Nephron (organoid): ENCODE measurements at regions not wholly inside any gene's neighbourhood (a gene's known extent, or its start where the extent isn't known, plus 50 kb on each side); places are given as distances from the start of the nearest gene placed in this dataset.

Source experiments
- H3K27ac Mint-ChIP-seq, 3 experiments: 2 replicates each; pipeline ENCODE4 v1.8.0; 2020; ENCODE audit warnings: mixed read lengths in 3 of 3, mild to moderate bottlenecking in 2 of 3, moderate library complexity in 1 of 3
- H3K27me3 Mint-ChIP-seq: 2 replicates; pipeline ENCODE4 v1.8.0; 2021; ENCODE audit warnings: low read depth, mild to moderate bottlenecking, moderate library complexity, mixed read lengths
- H3K36me3 Mint-ChIP-seq: 2 replicates; pipeline ENCODE4 v1.8.0; 2020; ENCODE audit warnings: low read depth, mixed read lengths
- H3K4me1 Mint-ChIP-seq: 2 replicates; pipeline ENCODE4 v1.8.0; 2020; ENCODE audit warnings: mixed read lengths
- H3K4me3 Mint-ChIP-seq, 3 experiments: 2 replicates each; pipeline ENCODE4 v1.8.0; 2020; ENCODE audit warnings: mild to moderate bottlenecking in 3 of 3, mixed read lengths in 3 of 3, moderate library complexity in 2 of 3
- H3K9me3 Mint-ChIP-seq: 2 replicates; pipeline ENCODE4 v1.8.0; 2020; ENCODE audit warnings: mixed read lengths
- CTCF ChIP-seq, 3 experiments: fragments of 200-600 bp; sonication (generic); IDR thresholded peaks; one replicate each; pipeline ENCODE4 v1.5.0; 2021; ENCODE audit warnings: antibody characterized with exemption in 3 of 3; ENCODE audit not compliant: unreplicated experiment in 3 of 3

DNA sequence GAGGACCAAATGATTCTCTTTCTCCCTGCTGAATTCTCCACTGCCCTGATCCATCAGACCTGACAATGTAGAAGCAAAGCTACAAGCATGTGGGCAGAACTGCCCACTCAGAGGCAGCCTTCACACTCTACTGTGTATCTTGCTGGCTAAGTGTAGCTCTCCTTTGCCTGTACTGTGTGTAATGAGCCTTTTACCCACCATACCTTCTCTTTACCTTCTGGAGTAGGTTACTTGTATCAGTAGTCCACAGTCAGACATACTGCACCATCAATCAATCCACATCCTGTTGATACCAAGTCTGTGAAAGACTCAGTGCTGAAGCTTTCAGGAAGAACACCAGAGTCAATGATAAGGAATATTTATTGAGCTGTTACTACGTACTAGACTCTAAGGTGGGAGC, 440.7 kb upstream of the ARHGEF26 start:
- H3K9me3 Mint-ChIP-seq: no peaks in the 10 kb centered on the region
- H3K4me3 Mint-ChIP-seq: no peak overlapping the region
- H3K36me3 Mint-ChIP-seq: no peaks in the 10 kb centered on the region
- no peak for TF ChIP-seq CTCF (IDR thresholded peaks at IDR 0.05; ENCODE audit: unreplicated experiment in 3 of 3)
- H3K4me1 Mint-ChIP-seq: no peaks in the 10 kb centered on the region
- H3K27me3 Mint-ChIP-seq: peaks cover 3% of the 10 kb centered on the region
- no peak overlapping the region for H3K27ac Mint-ChIP-seq

GRCh38 chr3:153681057-153681456, 440.1 kb upstream of the ARHGEF26 start:
- Mint-ChIP-seq H3K4me3 (no peak overlapping the region), H3K9me3 (no peaks in the 10 kb centered on the region), H3K36me3 (no peaks in the 10 kb centered on the region), H3K27me3 (peaks cover 3% of the 10 kb centered on the region), H3K27ac (no peak overlapping the region), H3K4me1 (no peaks in the 10 kb centered on the region)
- no peak for TF ChIP-seq CTCF (IDR thresholded peaks at IDR 0.05; ENCODE audit: unreplicated experiment in 3 of 3)

DNA sequence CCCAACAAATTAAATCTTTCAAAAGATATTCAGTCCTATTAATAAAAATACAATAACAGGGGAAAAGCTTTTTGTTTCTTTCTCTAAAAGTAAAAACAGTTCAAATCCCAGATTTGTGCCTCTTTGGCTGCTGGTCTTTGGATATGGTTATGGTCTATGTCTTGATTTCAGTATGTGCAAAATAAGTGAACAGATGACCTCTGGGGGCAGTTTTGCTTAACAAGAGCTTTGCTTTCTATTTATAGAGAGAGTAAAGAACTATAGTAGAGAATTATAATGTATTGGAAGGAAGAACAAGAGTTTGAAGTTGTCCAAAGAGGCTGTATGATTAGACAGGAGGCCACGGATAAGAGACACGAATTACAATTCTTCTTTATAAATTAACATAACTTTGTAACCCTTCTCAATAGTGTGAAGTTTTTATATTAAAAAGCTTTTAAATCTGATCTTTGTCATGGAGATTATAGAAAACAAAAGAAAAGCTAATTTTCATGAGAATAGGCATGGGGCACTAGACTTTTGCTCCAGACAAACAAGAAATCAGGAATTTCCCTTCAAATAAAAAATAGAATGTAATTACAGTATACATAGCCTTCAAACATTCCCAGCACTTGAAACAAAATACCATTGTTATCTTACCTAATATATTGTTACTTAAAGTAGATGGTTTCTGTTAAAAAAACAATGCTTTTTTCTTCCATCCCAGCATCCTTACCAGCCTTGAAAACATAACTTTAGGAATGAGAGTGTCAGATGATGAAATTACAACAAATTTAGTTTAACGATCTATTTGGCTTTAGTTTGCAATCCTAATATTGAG, 432.7 kb upstream of the ARHGEF26 start:
- TF ChIP-seq CTCF (IDR thresholded peaks at IDR 0.05; ENCODE audit: unreplicated experiment in 3 of 3): no peak
- Mint-ChIP-seq H3K36me3 (no peaks in the 10 kb centered on the region), H3K9me3 (no peaks in the 10 kb centered on the region), H3K27ac (no peak overlapping the region), H3K4me3 (no peak overlapping the region), H3K4me1 (no peaks in the 10 kb centered on the region), H3K27me3 (no peaks in the 10 kb centered on the region)

- no peaks in the 10 kb centered on the region for H3K4me1 Mint-ChIP-seq
- H3K9me3 Mint-ChIP-seq: no peaks in the 10 kb centered on the region
- no peak overlapping the region for H3K27ac Mint-ChIP-seq
- no peaks in the 10 kb centered on the region for H3K36me3 Mint-ChIP-seq
- TF ChIP-seq CTCF (IDR thresholded peaks at IDR 0.05; ENCODE audit: unreplicated experiment in 3 of 3): no peak
- no peak overlapping the region for H3K4me3 Mint-ChIP-seq
- no peaks in the 10 kb centered on the region for H3K27me3 Mint-ChIP-seq
Observed at GRCh38 chr3:153693207-153693606, 428.0 kb upstream of the ARHGEF26 start.

- Mint-ChIP-seq H3K4me3 (no peak overlapping the region), H3K27ac (no peak overlapping the region), H3K4me1 (no peaks in the 10 kb centered on the region), H3K27me3 (no peaks in the 10 kb centered on the region), H3K36me3 (no peaks in the 10 kb centered on the region), H3K9me3 (no peaks in the 10 kb centered on the region)
- TF ChIP-seq CTCF (IDR thresholded peaks at IDR 0.05; ENCODE audit: unreplicated experiment in 3 of 3): no peak
Observed at GRCh38 chr3:153702106-153702505, 419.1 kb upstream of the ARHGEF26 start.

DNA sequence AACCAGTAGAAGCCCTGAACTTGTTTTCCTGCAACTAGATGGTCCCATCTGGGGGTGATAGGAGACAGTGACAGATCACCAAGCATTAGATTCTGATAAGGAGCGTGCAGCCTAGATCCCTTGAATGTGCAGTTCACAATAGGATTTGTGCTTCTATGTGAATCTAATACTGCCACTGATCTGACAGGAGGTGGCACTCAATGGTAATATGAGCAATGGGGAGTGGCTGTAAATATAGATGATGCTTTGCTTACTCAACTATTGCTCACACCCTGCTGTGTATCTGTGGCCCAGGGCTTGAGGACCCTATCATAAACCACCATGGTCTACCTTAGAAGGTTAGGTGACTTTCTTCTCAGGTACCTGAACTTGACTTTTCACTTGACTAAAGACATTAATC, 417.1 kb upstream of the ARHGEF26 start:
- H3K36me3 Mint-ChIP-seq: no peaks in the 10 kb centered on the region
- H3K4me1 Mint-ChIP-seq: no peaks in the 10 kb centered on the region
- H3K27ac Mint-ChIP-seq: no peak overlapping the region
- H3K4me3 Mint-ChIP-seq: no peak overlapping the region
- no peak for TF ChIP-seq CTCF (IDR thresholded peaks at IDR 0.05; ENCODE audit: unreplicated experiment in 3 of 3)
- no peaks in the 10 kb centered on the region for H3K27me3 Mint-ChIP-seq
- H3K9me3 Mint-ChIP-seq: no peaks in the 10 kb centered on the region
